SU-DHL-6 (cell line): ENCODE measurements at regions not wholly inside any gene's neighbourhood (a gene's known extent, or its start where the extent isn't known, plus 50 kb on each side); places are given as distances from the start of the nearest gene placed in this dataset.
"Not testable (repeated sequence)": the region's sequence is repeated elsewhere in the genome, so short reads cannot be mapped to it uniquely, and the experiment has no call there.

Source experiments
- EZH2phosphoT487 ChIP-seq: fragments of 200-600 bp; sonication (generic), shearing (Covaris generic); conservative IDR thresholded peaks from 2 replicates; pipeline ENCODE4 v1.6.1; 2018; ENCODE audit warnings: mild to moderate bottlenecking, antibody characterized with exemption, low read length, moderate library complexity, mixed read lengths
- TF ChIP-seq, protein P1 (sequence below): fragments of 200-600 bp; sonication (generic); IDR thresholded peaks from one replicate; pipeline ENCODE4 v1.5.1; 2017; ENCODE audit warnings: antibody characterized with exemption, mild to moderate bottlenecking, low read length, moderate library complexity; ENCODE audit not compliant: insufficient read depth, poor library complexity, severe bottlenecking

DNA sequence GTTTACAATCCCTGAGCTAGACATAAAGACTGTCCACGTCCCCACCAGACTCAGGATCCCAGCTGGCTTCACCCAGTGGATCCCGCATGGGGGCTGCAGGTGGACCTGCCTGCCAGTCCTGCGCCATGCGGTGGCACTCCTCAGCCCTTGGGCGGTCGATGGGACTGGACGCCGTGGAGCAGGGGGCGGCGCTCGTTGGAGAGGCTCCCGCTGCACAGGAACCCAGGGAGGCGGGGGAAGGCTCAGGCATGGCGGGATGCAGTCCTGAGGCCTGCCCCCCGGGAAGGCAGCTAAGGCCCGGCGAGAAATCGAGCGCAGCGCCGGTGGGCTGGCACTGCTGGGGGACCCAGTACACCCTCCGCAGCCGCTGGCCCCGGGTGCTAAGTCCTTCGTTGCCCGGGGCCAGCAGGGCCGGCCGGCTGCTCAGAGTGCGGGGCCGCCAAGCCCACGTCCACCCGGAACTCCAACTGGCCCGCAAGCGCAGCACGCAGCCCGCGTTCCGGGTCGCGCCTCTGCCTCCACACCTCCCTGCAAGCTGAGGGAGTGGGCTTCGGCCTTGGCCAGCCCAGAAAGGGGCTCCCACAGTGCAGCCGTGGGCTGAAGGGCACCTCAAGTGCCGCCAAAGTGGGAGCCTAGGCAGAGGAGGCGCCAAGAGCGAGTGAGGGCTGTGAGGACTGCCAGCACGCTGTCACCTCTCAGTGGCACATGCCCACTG lies 553.1 kb downstream of the CDH9 start:
- TF ChIP-seq, protein P1, sequence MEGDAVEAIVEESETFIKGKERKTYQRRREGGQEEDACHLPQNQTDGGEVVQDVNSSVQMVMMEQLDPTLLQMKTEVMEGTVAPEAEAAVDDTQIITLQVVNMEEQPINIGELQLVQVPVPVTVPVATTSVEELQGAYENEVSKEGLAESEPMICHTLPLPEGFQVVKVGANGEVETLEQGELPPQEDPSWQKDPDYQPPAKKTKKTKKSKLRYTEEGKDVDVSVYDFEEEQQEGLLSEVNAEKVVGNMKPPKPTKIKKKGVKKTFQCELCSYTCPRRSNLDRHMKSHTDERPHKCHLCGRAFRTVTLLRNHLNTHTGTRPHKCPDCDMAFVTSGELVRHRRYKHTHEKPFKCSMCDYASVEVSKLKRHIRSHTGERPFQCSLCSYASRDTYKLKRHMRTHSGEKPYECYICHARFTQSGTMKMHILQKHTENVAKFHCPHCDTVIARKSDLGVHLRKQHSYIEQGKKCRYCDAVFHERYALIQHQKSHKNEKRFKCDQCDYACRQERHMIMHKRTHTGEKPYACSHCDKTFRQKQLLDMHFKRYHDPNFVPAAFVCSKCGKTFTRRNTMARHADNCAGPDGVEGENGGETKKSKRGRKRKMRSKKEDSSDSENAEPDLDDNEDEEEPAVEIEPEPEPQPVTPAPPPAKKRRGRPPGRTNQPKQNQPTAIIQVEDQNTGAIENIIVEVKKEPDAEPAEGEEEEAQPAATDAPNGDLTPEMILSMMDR: not testable (repeated sequence)
- TF ChIP-seq EZH2phosphoT487: not testable (repeated sequence)
